SJSA1 (cell line): ENCODE measurements at regions not wholly inside any gene's neighbourhood (a gene's known extent, or its start where the extent isn't known, plus 50 kb on each side); places are given as distances from the start of the nearest gene placed in this dataset.

ENCODE experiments used
- DNase-seq, 2 experiments: peaks; one replicate each; pipeline ENCODE4 v3.0.0-alpha.2; 2015 to 2020; ENCODE audit warnings: low spot score in 2 of 2, low read depth in 1 of 2
- H3K27ac ChIP-seq: fragments of 250-450 bp; sonication (Bioruptor Pico); 2 replicates; pipeline ENCODE4 v1.5.1; 2020; ENCODE audit warnings: mild to moderate bottlenecking, moderate library complexity
- H3K27me3 ChIP-seq: fragments of 250-450 bp; sonication (Bioruptor Pico); replicated peaks from 2 replicates; pipeline ENCODE4 v1.5.1; 2020; ENCODE audit warnings: mild to moderate bottlenecking, moderate library complexity
- H3K36me3 ChIP-seq: fragments of 250-450 bp; sonication (Bioruptor Pico); 2 replicates; pipeline ENCODE4 v1.5.1; 2020; ENCODE audit warnings: mild to moderate bottlenecking
- H3K4me1 ChIP-seq: fragments of 250-450 bp; sonication (Bioruptor Pico); replicated peaks from 2 replicates; pipeline ENCODE4 v1.6.1; 2021; ENCODE audit warnings: mild to moderate bottlenecking
- H3K4me3 ChIP-seq: fragments of 250-450 bp; sonication (Bioruptor Pico); 2 replicates; pipeline ENCODE4 v1.5.1; 2020; ENCODE audit warnings: mild to moderate bottlenecking
- H3K9me3 ChIP-seq: fragments of 250-450 bp; sonication (Bioruptor Pico); replicated peaks from 2 replicates; pipeline ENCODE4 v1.5.1; 2020; ENCODE audit warnings: mild to moderate bottlenecking

GRCh38 chr1:187266051-187266450 is 437.3 kb downstream of the PLA2G4A start:
- Histone ChIP-seq H3K4me3 (no peak overlapping the region), H3K27ac (no peak overlapping the region), H3K4me1 (no peaks in the 10 kb centered on the region), H3K27me3 (no peaks in the 10 kb centered on the region), H3K36me3 (no peaks in the 10 kb centered on the region), H3K9me3 (peaks cover 4% of the 10 kb centered on the region)
- no peak for DNase-seq

- Histone ChIP-seq H3K9me3 (peaks cover 4% of the 10 kb centered on the region), H3K4me3 (no peak overlapping the region), H3K36me3 (no peaks in the 10 kb centered on the region), H3K4me1 (no peaks in the 10 kb centered on the region), H3K27me3 (no peaks in the 10 kb centered on the region), H3K27ac (no peak overlapping the region)
- DNase-seq = no peak
These were observed 439.1 kb downstream of the PLA2G4A start for GRCh38 chr1:187267827-187268226.

GRCh38 chr1:187270256-187270655 is 441.5 kb downstream of the PLA2G4A start:
- no peak for DNase-seq
- H3K27ac ChIP-seq = no peak overlapping the region
- H3K27me3 ChIP-seq = no peaks in the 10 kb centered on the region
- no peak overlapping the region for H3K4me3 ChIP-seq
- no peaks in the 10 kb centered on the region for H3K4me1 ChIP-seq
- H3K9me3 ChIP-seq = peaks cover 4% of the 10 kb centered on the region; the same call in 1 of the 2 replicates
- no peaks in the 10 kb centered on the region for H3K36me3 ChIP-seq

DNA sequence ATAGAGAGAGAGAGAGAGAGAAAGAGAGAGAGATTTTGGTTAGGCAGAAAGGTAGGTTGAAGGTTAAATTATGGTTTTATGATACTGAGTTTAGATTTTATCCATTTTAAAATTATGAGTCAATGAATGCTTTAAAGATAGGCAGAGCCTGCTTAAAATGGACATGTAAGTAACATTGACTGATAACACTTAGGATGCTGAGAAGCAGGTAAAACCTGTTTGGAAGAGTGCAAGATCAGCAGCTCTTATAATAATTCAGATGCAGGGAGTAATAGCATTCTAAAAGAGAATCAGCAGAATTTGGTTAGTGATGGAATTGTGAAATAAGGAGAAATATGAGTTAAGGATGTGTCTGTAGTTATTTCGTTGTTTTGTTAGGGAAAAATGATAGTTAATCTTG is 446.6 kb downstream of the PLA2G4A start:
- no peak overlapping the region for H3K27ac ChIP-seq
- no peaks in the 10 kb centered on the region for H3K36me3 ChIP-seq
- H3K4me3 ChIP-seq = no peak overlapping the region

DNA sequence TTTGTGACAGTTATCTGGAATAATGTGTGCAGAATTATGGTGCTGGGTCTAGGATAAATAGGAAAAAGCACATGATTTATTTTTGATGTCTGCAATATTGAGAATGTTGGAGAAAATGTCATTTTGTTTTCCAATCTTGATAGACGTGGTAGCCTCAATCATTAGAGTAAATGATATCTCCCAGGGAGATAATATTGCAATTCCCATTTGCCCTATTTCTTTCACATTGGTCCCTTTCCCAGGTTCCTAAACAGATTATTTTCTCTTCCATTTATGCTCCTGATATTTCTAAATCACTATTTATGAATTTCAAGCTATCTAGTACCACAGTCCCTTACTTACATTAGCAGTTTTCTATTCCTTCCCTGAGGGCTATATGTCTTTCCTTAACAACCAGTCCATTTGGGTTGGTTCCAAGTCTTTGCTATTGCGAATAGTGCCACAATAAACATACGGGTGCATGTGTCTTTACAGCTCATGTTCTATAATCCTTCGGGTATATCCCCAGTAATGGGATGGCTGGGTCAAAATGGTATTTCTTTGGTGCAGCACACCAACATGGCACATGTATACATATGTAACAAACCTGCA is 447.3 kb downstream of the PLA2G4A start:
- Histone ChIP-seq H3K27me3 (no peaks in the 10 kb centered on the region), H3K27ac (no peak overlapping the region), H3K36me3 (no peaks in the 10 kb centered on the region), H3K4me3 (no peak overlapping the region), H3K4me1 (no peaks in the 10 kb centered on the region), H3K9me3 (no peaks in the 10 kb centered on the region)
- DNase-seq = no peak

More for the DNA sequence above, 446.6 kb downstream of the PLA2G4A start:
- H3K9me3 ChIP-seq = no peaks in the 10 kb centered on the region
- no peak for DNase-seq
- no peaks in the 10 kb centered on the region for H3K27me3 ChIP-seq
- no peaks in the 10 kb centered on the region for H3K4me1 ChIP-seq

DNA sequence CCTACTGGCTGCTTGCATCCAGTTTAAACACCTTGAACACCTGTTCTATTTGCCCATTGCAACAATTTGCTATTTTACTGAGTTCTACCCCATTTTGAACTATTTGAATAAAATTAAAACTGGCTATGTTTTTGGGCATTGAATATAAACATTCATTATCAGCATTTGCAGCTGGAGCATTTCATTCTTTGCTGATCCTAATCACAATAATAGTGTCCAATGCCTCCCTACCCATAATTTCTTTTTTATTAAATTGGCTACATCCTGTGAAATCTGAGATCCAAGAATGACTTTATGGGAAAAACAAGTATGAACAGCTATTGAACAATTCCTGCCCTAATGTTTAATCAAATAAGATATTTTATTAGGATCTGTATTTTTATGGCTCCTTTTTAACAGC is 447.9 kb downstream of the PLA2G4A start:
- DNase-seq = no peak
- no peak overlapping the region for H3K4me3 ChIP-seq
- H3K27ac ChIP-seq = no peak overlapping the region
- H3K27me3 ChIP-seq = no peaks in the 10 kb centered on the region
- no peaks in the 10 kb centered on the region for H3K4me1 ChIP-seq
- H3K9me3 ChIP-seq = no peaks in the 10 kb centered on the region
- no peaks in the 10 kb centered on the region for H3K36me3 ChIP-seq

GRCh38 chr1:187280031-187280430 is 451.3 kb downstream of the PLA2G4A start:
- DNase-seq = no peak
- Histone ChIP-seq H3K27ac (no peak overlapping the region), H3K36me3 (no peaks in the 10 kb centered on the region), H3K4me3 (no peak overlapping the region), H3K9me3 (no peaks in the 10 kb centered on the region), H3K27me3 (no peaks in the 10 kb centered on the region), H3K4me1 (no peaks in the 10 kb centered on the region)

DNA sequence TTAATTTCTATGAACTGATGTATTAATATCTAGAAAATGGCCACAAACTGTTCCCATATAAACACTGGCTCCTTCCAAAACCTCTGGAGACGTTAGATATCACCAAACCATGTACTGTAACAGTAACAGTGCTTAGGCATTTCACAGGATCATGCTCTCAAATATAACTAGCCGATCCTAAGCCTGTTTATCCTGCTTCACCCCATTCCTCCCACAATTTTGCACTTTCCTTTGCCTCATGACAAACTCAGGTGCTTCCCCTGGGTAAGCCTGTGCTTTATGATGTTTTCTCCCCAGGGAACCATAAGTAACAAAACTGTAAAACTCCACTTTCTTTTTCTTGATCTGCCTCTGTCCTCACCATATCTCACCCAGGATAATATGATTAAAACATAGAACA is 452.3 kb downstream of the PLA2G4A start:
- no peak for DNase-seq
- Histone ChIP-seq H3K27me3 (no peaks in the 10 kb centered on the region), H3K4me1 (no peaks in the 10 kb centered on the region), H3K9me3 (no peaks in the 10 kb centered on the region), H3K4me3 (no peak overlapping the region), H3K36me3 (no peaks in the 10 kb centered on the region), H3K27ac (no peak overlapping the region)

DNA sequence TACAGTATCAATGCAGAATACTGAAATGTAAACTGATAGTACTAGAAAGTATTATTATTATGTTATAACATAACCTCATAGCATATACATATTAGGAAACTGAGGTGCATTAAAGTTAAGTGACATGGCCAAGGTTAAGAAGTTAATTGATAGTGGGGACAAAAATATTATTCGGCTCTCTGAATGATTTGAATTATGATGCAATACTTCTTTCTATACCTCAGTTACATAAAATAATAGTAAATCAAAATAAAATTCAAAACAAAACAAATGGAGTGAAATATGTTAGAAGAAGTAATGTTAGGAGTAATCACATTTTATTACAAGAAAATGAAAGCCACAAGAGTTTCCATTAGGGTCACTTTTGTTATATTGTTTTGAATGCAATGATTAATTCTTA is 455.2 kb downstream of the PLA2G4A start:
- H3K4me3 ChIP-seq = no peak overlapping the region
- no peaks in the 10 kb centered on the region for H3K4me1 ChIP-seq
- no peaks in the 10 kb centered on the region for H3K9me3 ChIP-seq
- H3K27me3 ChIP-seq = no peaks in the 10 kb centered on the region
- no peak for DNase-seq
- H3K27ac ChIP-seq = no peak overlapping the region
- no peaks in the 10 kb centered on the region for H3K36me3 ChIP-seq

GRCh38 chr1:187294421-187295201 is 465.9 kb downstream of the PLA2G4A start:
- no peaks in the 10 kb centered on the region for H3K4me1 ChIP-seq
- no peak for DNase-seq
- no peaks in the 10 kb centered on the region for H3K36me3 ChIP-seq
- no peaks in the 10 kb centered on the region for H3K9me3 ChIP-seq
- H3K27ac ChIP-seq = no peak overlapping the region
- no peak overlapping the region for H3K4me3 ChIP-seq
- H3K27me3 ChIP-seq = no peaks in the 10 kb centered on the region

DNA sequence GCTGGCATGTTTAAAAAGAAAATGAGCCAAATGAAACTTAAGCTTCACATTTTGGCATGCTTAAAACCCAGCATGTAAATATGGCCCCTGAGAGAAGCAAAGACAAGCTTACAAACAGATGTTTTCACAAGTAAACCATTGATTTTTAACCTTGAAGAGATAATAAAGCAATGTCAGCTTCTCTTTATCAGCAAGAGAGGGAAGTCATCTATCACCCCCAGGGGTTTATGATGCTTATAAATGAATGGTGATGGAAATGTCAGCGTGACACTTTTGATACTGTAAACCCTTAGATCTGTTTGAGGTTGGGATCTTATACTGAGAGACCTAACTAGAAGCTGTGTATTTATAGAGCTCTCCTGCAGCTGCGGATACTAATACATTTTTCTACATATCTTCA is 471.3 kb downstream of the PLA2G4A start:
- Histone ChIP-seq H3K27ac (no peak overlapping the region), H3K36me3 (no peaks in the 10 kb centered on the region), H3K4me3 (no peak overlapping the region), H3K27me3 (no peaks in the 10 kb centered on the region), H3K4me1 (no peaks in the 10 kb centered on the region), H3K9me3 (no peaks in the 10 kb centered on the region)
- DNase-seq = no peak

- no peaks in the 10 kb centered on the region for H3K4me1 ChIP-seq
- DNase-seq = no peak
- no peaks in the 10 kb centered on the region for H3K36me3 ChIP-seq
- no peaks in the 10 kb centered on the region for H3K9me3 ChIP-seq
- H3K27ac ChIP-seq = no peak overlapping the region
- no peaks in the 10 kb centered on the region; the same call in 1 of the 2 replicates for H3K27me3 ChIP-seq
- H3K4me3 ChIP-seq = no peak overlapping the region
These were observed 478.1 kb downstream of the PLA2G4A start for GRCh38 chr1:187306710-187307415.

DNA sequence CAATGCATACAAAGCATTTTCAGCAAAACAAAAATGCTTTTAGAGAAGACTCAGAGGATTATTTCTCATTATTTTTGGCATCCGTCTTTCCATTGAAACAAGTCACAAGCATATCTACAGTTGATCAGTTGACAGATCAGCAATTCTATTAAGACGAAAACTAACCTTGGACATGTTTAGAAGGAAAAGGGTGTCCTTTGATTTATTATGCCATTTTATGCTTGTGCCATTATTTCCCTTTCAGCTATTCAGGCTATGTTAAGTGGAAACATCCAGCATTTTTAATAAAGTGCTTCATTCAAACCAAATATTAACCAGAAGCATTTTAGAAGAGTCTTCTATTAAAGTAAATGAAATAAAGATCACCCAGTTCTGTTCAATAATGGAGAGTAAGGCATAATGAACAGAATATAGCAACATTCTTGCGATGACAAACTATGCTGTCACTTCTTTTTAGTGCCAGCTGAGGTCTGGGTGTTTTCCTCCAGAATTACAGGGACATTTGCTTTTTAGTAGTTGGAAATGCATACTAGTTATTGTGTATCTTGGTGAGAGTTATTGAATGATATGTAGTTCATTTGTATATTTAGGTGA is 481.4 kb downstream of the PLA2G4A start:
- Histone ChIP-seq H3K27me3 (no peaks in the 10 kb centered on the region; the same call in 1 of the 2 replicates), H3K4me1 (no peaks in the 10 kb centered on the region), H3K27ac (no peak overlapping the region), H3K9me3 (no peaks in the 10 kb centered on the region; the same call in 1 of the 2 replicates), H3K36me3 (no peaks in the 10 kb centered on the region), H3K4me3 (no peak overlapping the region)
- no peak for DNase-seq

- Histone ChIP-seq H3K27ac (no peak overlapping the region), H3K27me3 (no peaks in the 10 kb centered on the region; the same call in 1 of the 2 replicates), H3K9me3 (no peaks in the 10 kb centered on the region; the same call in none of the 2 replicates), H3K36me3 (no peaks in the 10 kb centered on the region), H3K4me1 (no peaks in the 10 kb centered on the region), H3K4me3 (no peak overlapping the region)
- DNase-seq = no peak
These were observed 484.4 kb downstream of the PLA2G4A start for GRCh38 chr1:187313115-187313514.
